ENCODE measurements at regions not wholly inside any gene's neighbourhood (a gene's known extent, or its start where the extent isn't known, plus 50 kb on each side); places are given as distances from the start of the nearest gene placed in this dataset.

GRCh38 chr16:76059701-76060100 lies 217.5 kb upstream of the CNTNAP4 start:
- Histone ChIP-seq H2AFZ (ENCODE audit: low read depth, low read length) (no peak overlapping the region), H3K4me3 (replicated peaks in 1 of 3; ENCODE audit: insufficient read depth in 1 of 3, low read depth in 1 of 3, low read length in 3 of 3) (no peak overlapping the region), H4K20me1 (replicated peaks; ENCODE audit: control insufficient read depth, extremely low read depth, insufficient read depth, low read length) (no peaks in the 10 kb centered on the region), H3K9me1 (replicated peaks; ENCODE audit: control insufficient read depth, extremely low read depth, insufficient read depth, low read length) (no peaks in the 10 kb centered on the region), H3K4me2 (ENCODE audit: insufficient read depth, low read length) (no peak overlapping the region), H3K9ac (replicated peaks; ENCODE audit: extremely low read depth, insufficient read depth, low read length) (no peak overlapping the region), H3K27me3 (ENCODE audit: control insufficient read depth in 2 of 2, insufficient read depth in 2 of 2, low read length in 2 of 2) (no peaks in the 10 kb centered on the region), H3K27ac (ENCODE audit: insufficient read depth, low read depth, low read length) (no peak overlapping the region), H3K36me3 (ENCODE audit: control insufficient read depth in 2 of 2, extremely low read depth in 1 of 2, insufficient read depth in 2 of 2, low read length in 2 of 2) (no peaks in the 10 kb centered on the region), H3K9me3 (replicated peaks; ENCODE audit: control insufficient read depth, insufficient read depth, low read length) (no peaks in the 10 kb centered on the region), H3K79me2 (ENCODE audit: control insufficient read depth, insufficient read depth, low read length) (no peaks in the 10 kb centered on the region), H3K4me1 (ENCODE audit: control insufficient read depth, extremely low read depth, insufficient read depth, low read length) (no peaks in the 10 kb centered on the region)
- FAIRE-seq = no peak
- no peak for DNase-seq (ENCODE audit: low read depth, low spot score)
- dilution Hi-C loops (cut with MboI; ENCODE audit: extremely low pct_ligation_motif_present, low sequenced_read_pairs) = no loop called here
- no peak for TF ChIP-seq GATA2 (IDR thresholded peaks at IDR 0.05; ENCODE audit: insufficient read depth, insufficient read length, low read depth, low read length)
- TF ChIP-seq CTCF (IDR thresholded peaks at IDR 0.05; ENCODE audit: extremely low read depth in 1 of 2, insufficient read depth in 1 of 2, low read depth in 1 of 2, low read length in 2 of 2) = no peak
- intact Hi-C loops (cut with micrococcal nuclease) = no loop called here
- CTCF ChIA-PET = no interaction called here
- no TSS peak for BruUV-seq (replicated peaks)
- POLR2A ChIA-PET = no interaction called here

GRCh38 chr16:76071690-76072089 lies 205.5 kb upstream of the CNTNAP4 start:
- intact Hi-C loops (cut with micrococcal nuclease) = no loop called here

More at GRCh38 chr16:76071690-76072089, 205.5 kb upstream of the CNTNAP4 start:
- Histone ChIP-seq H3K27me3 (ENCODE audit: control insufficient read depth in 2 of 2, insufficient read depth in 2 of 2, low read length in 2 of 2) (no peaks in the 10 kb centered on the region), H2AFZ (ENCODE audit: low read depth, low read length) (no peak overlapping the region), H3K79me2 (ENCODE audit: control insufficient read depth, insufficient read depth, low read length) (no peaks in the 10 kb centered on the region), H3K9ac (replicated peaks; ENCODE audit: extremely low read depth, insufficient read depth, low read length) (no peak overlapping the region), H3K9me3 (replicated peaks; ENCODE audit: control insufficient read depth, insufficient read depth, low read length) (no peaks in the 10 kb centered on the region), H3K4me3 (replicated peaks in 1 of 3; ENCODE audit: insufficient read depth in 1 of 3, low read depth in 1 of 3, low read length in 3 of 3) (no peak overlapping the region), H3K4me2 (ENCODE audit: insufficient read depth, low read length) (no peak overlapping the region), H3K9me1 (replicated peaks; ENCODE audit: control insufficient read depth, extremely low read depth, insufficient read depth, low read length) (no peaks in the 10 kb centered on the region), H3K27ac (ENCODE audit: insufficient read depth, low read depth, low read length) (no peak overlapping the region), H3K4me1 (ENCODE audit: control insufficient read depth, extremely low read depth, insufficient read depth, low read length) (no peaks in the 10 kb centered on the region), H4K20me1 (replicated peaks; ENCODE audit: control insufficient read depth, extremely low read depth, insufficient read depth, low read length) (no peaks in the 10 kb centered on the region), H3K36me3 (ENCODE audit: control insufficient read depth in 2 of 2, extremely low read depth in 1 of 2, insufficient read depth in 2 of 2, low read length in 2 of 2) (no peaks in the 10 kb centered on the region)
- no peak for DNase-seq (ENCODE audit: low read depth, low spot score)
- dilution Hi-C loops (cut with MboI; ENCODE audit: extremely low pct_ligation_motif_present, low sequenced_read_pairs) = no loop called here
- no peak for TF ChIP-seq GATA2 (IDR thresholded peaks at IDR 0.05; ENCODE audit: insufficient read depth, insufficient read length, low read depth, low read length)
- TF ChIP-seq FOS (IDR thresholded peaks at IDR 0.05; ENCODE audit: borderline replicate concordance, insufficient read depth, low read length) = no peak
- POLR2A ChIA-PET = no interaction called here
- CTCF ChIA-PET = no interaction called here
- no peak for FAIRE-seq
- no TSS peak for BruUV-seq (replicated peaks)

Measured in endothelial cell of umbilical vein (primary cell).